H1 (cell line): ENCODE measurements at regions not wholly inside any gene's neighbourhood (a gene's known extent, or its start where the extent isn't known, plus 50 kb on each side); places are given as distances from the start of the nearest gene placed in this dataset.

Experiments
- CTCF ChIA-PET: fragments of 300-600 bp; sonication (Branson Sonifier 250); formaldehyde crosslinking; loops from one replicate; lab custom pipeline; 2021; ENCODE audit not compliant: partially characterized antibody; lab: Charles Lee
- POLR2A ChIA-PET: fragments of 300-600 bp; sonication (Branson Sonifier 250); formaldehyde crosslinking; loops from one replicate; lab custom pipeline; 2021; ENCODE audit warnings: inconsistent platforms; ENCODE audit not compliant: partially characterized antibody; lab: Charles Lee
- DNase-seq, 2 experiments: peaks; one replicate each; pipeline versions ENCODE4 v3.0.0 to v3.0.0-alpha.2; 2010 to 2022; ENCODE audit warnings: low spot score in 2 of 2, low read depth in 1 of 2, mixed read lengths in 1 of 2
- FAIRE-seq: peaks from 2 replicates; lab custom pipeline; 2011; peaks lifted over from hg19 to GRCh38; lab: Jason Lieb, UNC
- H2AFZ ChIP-seq: 2 replicates; pipeline ENCODE4 v1.8.1; 2012; ENCODE audit warnings: low read length, inconsistent platforms
- H2AK5ac ChIP-seq: 2 replicates; pipeline ENCODE4 v1.6.1; 2013; ENCODE audit warnings: low read depth, low read length
- H2BK120ac ChIP-seq: replicated peaks from 2 replicates; pipeline ENCODE3; 2013; ENCODE audit warnings: low read depth, low read length, inconsistent platforms
- H2BK12ac ChIP-seq: 2 replicates; pipeline ENCODE4 v1.6.1; 2013; ENCODE audit warnings: low read depth, low read length
- H2BK15ac ChIP-seq: 2 replicates; pipeline ENCODE4 v1.6.1; 2013; ENCODE audit warnings: low read length
- H2BK20ac ChIP-seq: 2 replicates; pipeline ENCODE4 v1.6.1; 2013; ENCODE audit warnings: low read length
- H2BK5ac ChIP-seq: 2 replicates; pipeline ENCODE4 v1.6.1; 2013; ENCODE audit warnings: low read depth, low read length
- H3K14ac ChIP-seq: 2 replicates; pipeline ENCODE4 v1.6.1; 2013; ENCODE audit warnings: inconsistent platforms; ENCODE audit not compliant: insufficient read length
- H3K18ac ChIP-seq: 2 replicates; pipeline ENCODE4 v1.6.1; 2013; ENCODE audit warnings: low read length; ENCODE audit errors: extremely low read depth
- H3K23ac ChIP-seq: 2 replicates; pipeline ENCODE4 v1.6.1; 2013; ENCODE audit warnings: inconsistent platforms; ENCODE audit not compliant: insufficient read length
- H3K23me2 ChIP-seq: 2 replicates; pipeline ENCODE4 v1.6.1; 2013; ENCODE audit warnings: low read depth, low read length
- H3K27ac ChIP-seq: 2 replicates; pipeline ENCODE4 v1.6.1; 2011; ENCODE audit warnings: low read depth, low read length, inconsistent platforms
- H3K27me3 ChIP-seq, 4 experiments: replicated peaks in 1 of 4; 1 replicate in 1 of 4; 2 replicates in 3 of 4; pipeline versions ENCODE4 v1.6.1 to v1.8.1; 2011 to 2013; ENCODE audit warnings: low read length in 3 of 4, mild to moderate bottlenecking in 3 of 4, inconsistent platforms in 2 of 4, mixed read lengths in 2 of 4, moderate library complexity in 1 of 4; ENCODE audit not compliant: control insufficient read depth in 3 of 4, insufficient read depth in 3 of 4; ENCODE audit errors: extremely low read depth in 1 of 4
- H3K36me3 ChIP-seq, 4 experiments: 2 replicates each; pipeline versions ENCODE4 v1.6.1 to v1.8.1; 2011 to 2013; ENCODE audit warnings: mild to moderate bottlenecking in 4 of 4, low read length in 3 of 4, moderate library complexity in 2 of 4, control low read depth in 1 of 4, inconsistent platforms in 1 of 4; ENCODE audit not compliant: insufficient read depth in 4 of 4, control insufficient read depth in 2 of 4
- H3K4ac ChIP-seq: replicated peaks from 2 replicates; pipeline ENCODE3; 2013; ENCODE audit warnings: low read length, low read depth, mixed read lengths, inconsistent platforms; ENCODE audit not compliant: insufficient read length
- H3K4me1 ChIP-seq, 4 experiments: replicated peaks in 1 of 4; 1 replicate in 1 of 4; 2 replicates in 3 of 4; pipeline versions ENCODE4 v1.6.1 to v1.8.1; 2011 to 2013; ENCODE audit warnings: low read length in 3 of 4, inconsistent platforms in 2 of 4, mixed read lengths in 1 of 4; ENCODE audit not compliant: insufficient read depth in 4 of 4, control insufficient read depth in 3 of 4
- H3K4me2 ChIP-seq, 2 experiments: 2 replicates each; pipeline versions ENCODE4 v1.6.1 to v1.8.1; 2011 to 2013; ENCODE audit warnings: low read depth in 2 of 2, low read length in 2 of 2, control low read depth in 1 of 2, inconsistent platforms in 1 of 2, mild to moderate bottlenecking in 1 of 2; ENCODE audit not compliant: insufficient read depth in 1 of 2
- H3K4me3 ChIP-seq, 4 experiments: fragments of 200-600, 300-600 bp in 1 of 4; sonication (generic), shearing (Covaris generic), sonication (Bioruptor Twin) in 1 of 4; 2 replicates each; pipeline versions ENCODE4 v1.5.1 to v1.8.1; 2011 to 2016; ENCODE audit warnings: low read length in 4 of 4, low read depth in 3 of 4, control low read depth in 2 of 4, inconsistent platforms in 2 of 4, mild to moderate bottlenecking in 2 of 4, mixed read lengths in 1 of 4, moderate library complexity in 1 of 4; ENCODE audit not compliant: insufficient read depth in 2 of 4; ENCODE audit errors: extremely low read depth in 1 of 4
- H3K56ac ChIP-seq: replicated peaks from 2 replicates; pipeline ENCODE3; 2013; ENCODE audit warnings: low read depth, mild to moderate bottlenecking, mixed read lengths, low read length, inconsistent platforms; ENCODE audit not compliant: insufficient read length
- H3K79me1 ChIP-seq: 2 replicates; pipeline ENCODE4 v1.6.1; 2013; ENCODE audit warnings: low read depth, low read length, control low read depth
- H3K79me2 ChIP-seq, 2 experiments: 2 replicates each; pipeline versions ENCODE4 v1.6.1 to v1.8.1; 2012 to 2013; ENCODE audit warnings: low read length in 2 of 2, mild to moderate bottlenecking in 2 of 2, inconsistent platforms in 1 of 2; ENCODE audit not compliant: insufficient read depth in 2 of 2, control insufficient read depth in 1 of 2
- H3K9ac ChIP-seq, 4 experiments: replicated peaks in 1 of 4; 1 replicate in 1 of 4; 2 replicates in 3 of 4; pipeline versions ENCODE4 v1.6.1 to v1.8.1; 2011 to 2013; ENCODE audit warnings: low read depth in 3 of 4, low read length in 3 of 4, control low read depth in 2 of 4, mild to moderate bottlenecking in 2 of 4, moderate library complexity in 2 of 4, inconsistent platforms in 1 of 4; ENCODE audit errors: extremely low read depth in 1 of 4
- H3K9me3 ChIP-seq, 2 experiments: 2 replicates each; pipeline versions ENCODE4 v1.6.1 to v1.8.1; 2012 to 2013; ENCODE audit warnings: mild to moderate bottlenecking in 2 of 2, moderate library complexity in 2 of 2, control low read depth in 1 of 2, inconsistent platforms in 1 of 2, low read depth in 1 of 2, low read length in 1 of 2, mixed read lengths in 1 of 2; ENCODE audit not compliant: insufficient read depth in 2 of 2
- H4K20me1 ChIP-seq, 2 experiments: replicated peaks in 1 of 2; 2 replicates each; pipeline versions ENCODE3 to v1.8.1; 2011 to 2013; ENCODE audit warnings: inconsistent platforms in 2 of 2, low read length in 2 of 2, mild to moderate bottlenecking in 1 of 2; ENCODE audit not compliant: insufficient read depth in 2 of 2, control insufficient read depth in 1 of 2
- H4K5ac ChIP-seq: 2 replicates; pipeline ENCODE4 v1.6.1; 2013; ENCODE audit warnings: low read length, low read depth, mixed read lengths, inconsistent platforms; ENCODE audit not compliant: insufficient read length
- H4K8ac ChIP-seq: 2 replicates; pipeline ENCODE4 v1.8.0; 2013; ENCODE audit warnings: mild to moderate bottlenecking, moderate library complexity, low read length, inconsistent platforms; ENCODE audit not compliant: insufficient read depth; ENCODE audit errors: extremely low read depth
- H4K91ac ChIP-seq: replicated peaks from 2 replicates; pipeline ENCODE3; 2013; ENCODE audit warnings: low read length, mixed read lengths, inconsistent platforms; ENCODE audit not compliant: insufficient read length
- CHD1 ChIP-seq: IDR thresholded peaks from 2 replicates; pipeline ENCODE4 v1.6.1; 2012; ENCODE audit warnings: low read depth, low read length, improper control_type of control experiment
- NANOG ChIP-seq: IDR thresholded peaks from 2 replicates; pipeline ENCODE4 v1.6.1; 2011; ENCODE audit warnings: low read length, low read depth, mild to moderate bottlenecking, inconsistent platforms; ENCODE audit not compliant: insufficient read depth, poor library complexity, severe bottlenecking
- SP1 ChIP-seq: IDR thresholded peaks from 2 replicates; pipeline ENCODE4 v1.6.1; 2011; ENCODE audit warnings: low read depth, low read length
- WGBS, 2 experiments: shearing (Covaris generic) in 1 of 2; methylation state at CpG; one replicate each; pipeline versions ENCODE4 v1.1.6 to v1.1.7; 2013 to 2015; ENCODE audit warnings: low lambda C conversion rate in 2 of 2, mixed read lengths in 2 of 2, inconsistent platforms in 1 of 2, low coverage in 1 of 2, missing lambda C conversion rate in 1 of 2; ENCODE audit not compliant: insufficient replicate concordance in 2 of 2, insufficient coverage in 1 of 2, insufficient read length in 1 of 2; ENCODE audit errors: extremely low coverage in 1 of 2, missing lambda C conversion rate in 1 of 2; 5-methylcytosine and 5-hydroxymethylcytosine counted together

- H3K18ac ChIP-seq, result 0 out of 2 replicates have a peak overlapping the region, but pooled peaks have one; percentile 13
- H4K5ac ChIP-seq, result no peak overlapping the region
- no peak overlapping the region for H3K9ac ChIP-seq
- H4K91ac ChIP-seq, result no peak overlapping the region
- no peak overlapping the region for H2BK120ac ChIP-seq
- H2BK12ac ChIP-seq, result no peak overlapping the region
- H2AK5ac ChIP-seq, result no peak overlapping the region
- CTCF ChIA-PET, result interaction anchor here (0.6 to 1.5 kb wide), 3 partner anchors 11 to 823 kb away, joined by 3 to 4 read pairs (median 4); no protein-coding TSS in a partner anchor
- no peak overlapping the region for H2BK20ac ChIP-seq
- no peak overlapping the region for H3K23ac ChIP-seq
- H3K56ac ChIP-seq, result no peak overlapping the region
- no peaks in the 10 kb centered on the region for H3K27me3 ChIP-seq
- POLR2A ChIA-PET, result no interaction called here
- no peak overlapping the region for H4K8ac ChIP-seq
- H2BK15ac ChIP-seq, result no peak overlapping the region
- WGBS, 2 experiments, result 74% methylated on average over 1 of the region's 1 CpG; no CpG with 5 or more reads in 1 of the 2 experiments
- H3K14ac ChIP-seq, result no peak overlapping the region
- no peak overlapping the region for H2AFZ ChIP-seq
- H3K4me1 ChIP-seq, result peaks cover 0 to 2% (median 0%) of the 10 kb centered on the region in 4 experiments; a peak in 1 of 7 replicates
- H3K36me3 ChIP-seq, result no peaks in the 10 kb centered on the region
- H3K4me2 ChIP-seq, result no peak overlapping the region; a peak in 1 of 4 replicates
- no peaks in the 10 kb centered on the region for H4K20me1 ChIP-seq
- no peak for DNase-seq
- H3K9me3 ChIP-seq, result no peaks in the 10 kb centered on the region
- no peak overlapping the region for H3K27ac ChIP-seq
- H3K79me1 ChIP-seq, result no peaks in the 10 kb centered on the region
- no peaks in the 10 kb centered on the region for H3K79me2 ChIP-seq
- no peak overlapping the region for H3K4ac ChIP-seq
- H3K4me3 ChIP-seq, result no peak overlapping the region
- no peaks in the 10 kb centered on the region for H3K23me2 ChIP-seq
- no peak overlapping the region for H2BK5ac ChIP-seq
- no peak for FAIRE-seq
- no peak for TF ChIP-seq SP1
- no peak for TF ChIP-seq CHD1
- no peak for TF ChIP-seq NANOG
Measured at GRCh38 chr11:24375351-24375750, 121.5 kb upstream of the LUZP2 start.
